ENCODE measurements at regions not wholly inside any gene's neighbourhood (a gene's known extent, or its start where the extent isn't known, plus 50 kb on each side); places are given as distances from the start of the nearest gene placed in this dataset.
A peak's percentile ranks its signal among the peaks of the same experiment; 100 is the strongest.

GRCh38 chr6:33950891-33951889 lies 147.4 kb upstream of the MLN start:
- DNase-seq, result no peak

- DNase-seq, result no peak
Observed at GRCh38 chr6:33950472-33950881, 146.7 kb upstream of the MLN start.

GRCh38 chr6:33949877-33950435 lies 146.2 kb upstream of the MLN start:
- no peak for DNase-seq

GRCh38 chr6:33949111-33949510 lies 145.3 kb upstream of the MLN start:
- no peak for DNase-seq

DNA sequence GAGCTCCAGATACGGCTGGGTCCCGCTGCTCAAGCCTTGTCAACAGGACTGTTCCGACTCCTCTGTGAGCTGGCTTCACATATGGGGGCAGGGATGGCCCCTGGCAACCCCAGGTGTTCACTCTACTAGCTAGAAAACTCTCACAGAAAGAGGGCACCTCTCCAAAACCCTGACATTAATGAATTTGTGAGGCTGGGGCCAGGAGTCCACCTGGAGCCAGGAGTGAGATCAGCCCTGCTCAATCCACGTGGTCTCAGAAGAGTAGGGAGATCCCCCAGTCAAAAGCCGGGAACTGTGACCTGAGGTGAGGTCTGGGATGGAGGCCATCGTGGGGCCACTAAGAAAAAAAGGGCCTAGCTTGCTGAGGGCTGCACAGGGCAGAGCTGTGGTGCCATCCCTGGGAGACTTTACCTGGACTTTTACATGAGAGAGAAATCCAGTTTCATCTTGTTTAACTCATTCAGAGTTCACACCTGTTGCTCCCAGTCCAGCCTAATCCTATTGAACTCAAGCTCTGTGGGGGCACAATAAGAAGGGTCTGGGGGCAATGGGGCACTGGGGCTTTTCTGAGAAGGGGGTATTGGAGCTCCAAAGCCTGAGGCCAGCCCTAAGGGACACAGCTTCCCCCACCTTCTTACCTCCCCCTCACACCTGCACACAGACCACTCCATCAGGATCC lies 144.3 kb upstream of the MLN start:
- DNase-seq, result no peak

GRCh38 chr6:33947047-33947446 lies 143.2 kb upstream of the MLN start:
- DNase-seq, result no peak

GRCh38 chr6:33945931-33946330 lies 142.1 kb upstream of the MLN start:
- DNase-seq, result no peak

GRCh38 chr6:33944686-33945411 lies 141.0 kb upstream of the MLN start:
- no peak for DNase-seq

GRCh38 chr6:33936886-33937285 lies 133.1 kb upstream of the MLN start:
- no peak for DNase-seq

GRCh38 chr6:33935439-33936080 lies 131.8 kb upstream of the MLN start:
- no peak for DNase-seq

GRCh38 chr6:33934731-33935270 lies 131.0 kb upstream of the MLN start:
- DNase-seq, result no peak

DNA sequence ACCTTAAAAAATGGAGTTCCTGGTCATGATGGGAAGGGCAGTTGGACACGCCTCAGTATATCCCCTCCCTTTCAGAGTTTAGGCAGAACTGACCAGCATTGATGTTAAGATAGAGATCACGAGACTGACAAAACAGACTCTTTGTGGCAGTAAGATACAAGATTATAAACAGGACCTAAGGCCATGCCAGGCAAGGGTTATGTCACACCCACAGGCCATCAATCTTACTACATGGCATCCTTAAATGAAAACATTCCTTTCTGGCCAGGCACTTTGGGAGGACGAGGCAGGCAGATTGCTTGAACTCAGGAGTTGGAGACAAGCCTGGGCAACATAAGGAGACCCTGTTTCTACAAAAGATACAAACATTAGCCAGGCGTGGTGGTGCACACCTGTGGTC lies 129.3 kb upstream of the MLN start:
- DNase-seq, result no peak

- no peak for DNase-seq
Observed at GRCh38 chr6:33931799-33932198, 128.0 kb upstream of the MLN start.

GRCh38 chr6:33929575-33930288 lies 125.9 kb upstream of the MLN start:
- DNase-seq, result no peak

DNA sequence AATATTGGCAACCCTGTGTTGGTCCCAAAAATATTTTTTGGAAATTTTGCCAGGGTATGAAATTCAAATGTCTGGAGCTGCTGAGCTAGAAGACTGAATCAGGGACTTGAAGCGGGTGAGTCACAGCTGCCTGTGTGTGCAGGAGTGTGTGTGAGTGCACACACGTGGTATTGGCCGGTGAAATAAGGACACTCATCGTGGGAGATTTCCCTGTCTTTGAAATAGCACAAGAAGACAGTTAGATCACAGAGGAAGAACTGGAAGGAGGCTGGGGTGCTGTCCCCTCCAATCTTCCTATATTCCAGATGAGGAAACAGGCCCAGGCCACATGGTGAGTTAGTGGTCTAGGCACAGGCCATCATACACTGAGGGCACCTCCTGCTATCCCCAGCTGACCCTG lies 123.8 kb upstream of the MLN start:
- no peak for DNase-seq

GRCh38 chr6:33927112-33927511 lies 123.3 kb upstream of the MLN start:
- no peak for DNase-seq

GRCh38 chr6:33926451-33926850 lies 122.6 kb upstream of the MLN start:
- no peak for DNase-seq

DNA sequence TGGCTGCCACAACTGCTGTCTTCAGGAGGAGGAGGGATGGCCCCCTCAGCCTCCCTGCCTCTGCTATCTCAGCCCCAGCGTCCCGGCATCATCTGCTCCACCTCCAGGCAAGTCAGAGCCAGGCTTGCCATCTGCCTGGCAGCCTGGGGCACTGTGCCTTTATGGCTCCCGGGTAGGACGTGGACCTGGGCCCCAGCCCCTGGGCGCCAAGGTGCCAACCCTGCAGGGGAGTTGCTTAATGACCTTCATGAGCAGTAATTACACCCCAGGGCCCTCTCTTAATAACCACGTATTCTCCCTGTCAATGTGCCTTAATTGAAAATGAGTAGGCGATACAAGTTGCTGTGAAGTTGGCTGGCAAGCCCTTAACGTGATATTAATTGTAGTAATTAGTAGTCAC lies 122.1 kb upstream of the MLN start:
- DNase-seq, result no peak

- DNase-seq, result no peak
Observed at GRCh38 chr6:33925210-33925609, 121.4 kb upstream of the MLN start.

DNA sequence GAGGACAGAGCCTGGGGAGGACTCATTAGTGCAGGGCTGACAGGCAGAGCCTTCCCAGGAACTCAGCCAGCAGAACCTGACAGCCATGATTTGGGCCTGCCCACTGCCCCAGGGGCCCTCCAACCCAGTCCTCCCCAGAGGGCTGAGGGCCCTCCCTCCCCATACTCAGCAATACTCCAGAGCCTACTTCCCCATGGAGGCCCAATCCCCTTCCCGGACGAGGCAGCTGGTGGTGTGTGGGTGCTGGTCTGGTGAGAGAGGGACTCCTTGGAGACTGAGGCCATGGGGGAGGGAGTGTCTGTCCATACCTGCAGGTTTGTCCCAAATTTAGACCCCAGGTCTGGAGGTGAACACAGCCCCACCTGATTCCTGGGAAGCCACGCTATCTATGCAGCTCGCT lies 120.9 kb upstream of the MLN start:
- no peak for DNase-seq

DNA sequence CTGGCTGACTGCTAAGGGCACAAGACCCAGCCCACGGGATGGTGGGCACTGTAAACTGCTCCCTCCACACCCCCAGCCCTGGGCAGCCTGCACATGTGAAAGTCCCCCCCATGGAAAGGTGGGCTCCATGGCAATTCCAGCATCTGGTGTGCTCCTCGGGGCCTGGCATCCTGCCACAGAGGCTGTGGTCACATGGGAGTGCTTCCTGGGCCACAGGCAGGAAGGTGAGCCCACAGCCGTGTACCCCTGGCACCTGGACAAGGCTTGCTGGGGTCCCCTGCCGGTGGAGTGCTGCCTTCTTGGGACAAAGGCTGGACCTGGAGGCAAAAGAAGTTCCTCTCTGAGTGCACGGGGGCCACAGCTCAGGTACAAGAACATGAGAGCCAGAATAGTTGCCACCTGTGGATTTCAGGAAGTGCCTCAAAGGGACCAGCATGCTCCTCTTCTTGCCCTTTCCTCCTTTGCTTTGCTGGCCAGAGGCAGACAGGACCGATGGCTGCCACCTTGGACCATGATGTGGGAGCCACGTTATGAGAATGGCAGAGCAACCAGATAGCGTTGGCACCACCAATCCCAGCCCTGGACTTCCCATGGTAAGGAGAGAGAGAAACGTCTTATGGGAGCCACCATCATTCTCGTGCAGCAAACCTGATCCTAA lies 120.2 kb upstream of the MLN start:
- peak; percentile 34 for DNase-seq

Data from CD4-positive, alpha-beta T cell treated with Interleukin-6 for 4 hours (primary cell).